PC-3 (cell line): ENCODE measurements at regions not wholly inside any gene's neighbourhood (a gene's known extent, or its start where the extent isn't known, plus 50 kb on each side); places are given as distances from the start of the nearest gene placed in this dataset.

ENCODE experiments used
- EZH2 ChIP-seq: fragments of 300-600 bp; sonication (generic); IDR thresholded peaks from one replicate; pipeline ENCODE4 v1.6.1; 2017; ENCODE audit warnings: antibody characterized with exemption, mild to moderate bottlenecking, low read length; ENCODE audit not compliant: unreplicated experiment
- TF ChIP-seq, protein P1 (sequence below): fragments of 300-600 bp; sonication (generic); conservative IDR thresholded peaks from 2 replicates; pipeline ENCODE4 v1.5.1; 2017; ENCODE audit warnings: antibody characterized with exemption, low read depth, mild to moderate bottlenecking, low read length

DNA sequence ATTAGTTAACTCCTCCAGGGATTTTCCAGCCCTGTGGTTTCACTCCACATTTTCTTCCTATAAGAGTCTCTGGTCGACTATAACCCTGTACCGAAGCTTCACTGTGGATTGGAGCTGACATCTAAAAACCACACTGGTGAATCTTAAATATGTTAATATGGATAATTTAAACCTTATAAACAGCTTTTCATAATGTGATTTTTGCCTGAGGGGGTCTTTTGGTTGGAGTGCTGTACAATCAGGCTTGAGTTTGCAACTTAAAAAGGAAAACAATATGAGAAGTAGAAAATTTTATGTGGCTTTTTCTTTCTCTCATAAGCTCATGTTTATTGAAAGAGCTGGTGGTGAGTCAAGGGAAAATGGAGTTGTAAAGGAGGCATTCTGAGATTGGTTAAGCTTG, 313.7 kb downstream of the VPS13C start:
- TF ChIP-seq, protein P1, sequence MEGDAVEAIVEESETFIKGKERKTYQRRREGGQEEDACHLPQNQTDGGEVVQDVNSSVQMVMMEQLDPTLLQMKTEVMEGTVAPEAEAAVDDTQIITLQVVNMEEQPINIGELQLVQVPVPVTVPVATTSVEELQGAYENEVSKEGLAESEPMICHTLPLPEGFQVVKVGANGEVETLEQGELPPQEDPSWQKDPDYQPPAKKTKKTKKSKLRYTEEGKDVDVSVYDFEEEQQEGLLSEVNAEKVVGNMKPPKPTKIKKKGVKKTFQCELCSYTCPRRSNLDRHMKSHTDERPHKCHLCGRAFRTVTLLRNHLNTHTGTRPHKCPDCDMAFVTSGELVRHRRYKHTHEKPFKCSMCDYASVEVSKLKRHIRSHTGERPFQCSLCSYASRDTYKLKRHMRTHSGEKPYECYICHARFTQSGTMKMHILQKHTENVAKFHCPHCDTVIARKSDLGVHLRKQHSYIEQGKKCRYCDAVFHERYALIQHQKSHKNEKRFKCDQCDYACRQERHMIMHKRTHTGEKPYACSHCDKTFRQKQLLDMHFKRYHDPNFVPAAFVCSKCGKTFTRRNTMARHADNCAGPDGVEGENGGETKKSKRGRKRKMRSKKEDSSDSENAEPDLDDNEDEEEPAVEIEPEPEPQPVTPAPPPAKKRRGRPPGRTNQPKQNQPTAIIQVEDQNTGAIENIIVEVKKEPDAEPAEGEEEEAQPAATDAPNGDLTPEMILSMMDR: no peak
- TF ChIP-seq EZH2: no peak
